Thyroid gland (tissue), 4 donors: ENCODE measurements at regions not wholly inside any gene's neighbourhood (a gene's known extent, or its start where the extent isn't known, plus 50 kb on each side); places are given as distances from the start of the nearest gene placed in this dataset.

Source experiments
- CTCF ChIP-seq, 6 experiments: fragments of 200-600 bp in 3 of 6; fragments of 450-650 bp in 3 of 6; sonication (generic) in 3 of 6; IDR thresholded peaks; one replicate each; pipeline ENCODE4 v1.5.1; 2016 to 2019; ENCODE audit warnings: antibody characterized with exemption in 6 of 6, mild to moderate bottlenecking in 2 of 6, inconsistent platforms in 1 of 6, moderate library complexity in 1 of 6
- POLR2A ChIP-seq, 2 donors: fragments of 450-650 bp; IDR thresholded peaks; one replicate each; pipeline ENCODE4 v1.6.1; 2017; ENCODE audit warnings: antibody characterized with exemption in 2 of 2, mild to moderate bottlenecking in 2 of 2, moderate library complexity in 1 of 2

GRCh38 chr20:10986586-10986985, 312.8 kb upstream of the JAG1 start:
- TF ChIP-seq POLR2A (IDR thresholded peaks at IDR 0.05) (no peak), CTCF (IDR thresholded peaks at IDR 0.05) (no peak)
